ENCODE measurements at regions not wholly inside any gene's neighbourhood (a gene's known extent, or its start where the extent isn't known, plus 50 kb on each side); places are given as distances from the start of the nearest gene placed in this dataset.

GRCh38 chr3:878746-879145 is 214.1 kb upstream of the CNTN6 start:
- TF ChIP-seq CTCF (IDR thresholded peaks at IDR 0.05) (no peak), POLR2A (IDR thresholded peaks at IDR 0.05) (no peak)
